NCI-H82 treated with DMSO at 0.1 percent for 48 hours (cell line): ENCODE measurements at regions not wholly inside any gene's neighbourhood (a gene's known extent, or its start where the extent isn't known, plus 50 kb on each side); places are given as distances from the start of the nearest gene placed in this dataset.

Experiments used
- DNase-seq: peaks from one replicate; lab custom pipeline; 2025; ENCODE audit not compliant: unreplicated experiment; lab: John Stamatoyannopoulos, UW

DNA sequence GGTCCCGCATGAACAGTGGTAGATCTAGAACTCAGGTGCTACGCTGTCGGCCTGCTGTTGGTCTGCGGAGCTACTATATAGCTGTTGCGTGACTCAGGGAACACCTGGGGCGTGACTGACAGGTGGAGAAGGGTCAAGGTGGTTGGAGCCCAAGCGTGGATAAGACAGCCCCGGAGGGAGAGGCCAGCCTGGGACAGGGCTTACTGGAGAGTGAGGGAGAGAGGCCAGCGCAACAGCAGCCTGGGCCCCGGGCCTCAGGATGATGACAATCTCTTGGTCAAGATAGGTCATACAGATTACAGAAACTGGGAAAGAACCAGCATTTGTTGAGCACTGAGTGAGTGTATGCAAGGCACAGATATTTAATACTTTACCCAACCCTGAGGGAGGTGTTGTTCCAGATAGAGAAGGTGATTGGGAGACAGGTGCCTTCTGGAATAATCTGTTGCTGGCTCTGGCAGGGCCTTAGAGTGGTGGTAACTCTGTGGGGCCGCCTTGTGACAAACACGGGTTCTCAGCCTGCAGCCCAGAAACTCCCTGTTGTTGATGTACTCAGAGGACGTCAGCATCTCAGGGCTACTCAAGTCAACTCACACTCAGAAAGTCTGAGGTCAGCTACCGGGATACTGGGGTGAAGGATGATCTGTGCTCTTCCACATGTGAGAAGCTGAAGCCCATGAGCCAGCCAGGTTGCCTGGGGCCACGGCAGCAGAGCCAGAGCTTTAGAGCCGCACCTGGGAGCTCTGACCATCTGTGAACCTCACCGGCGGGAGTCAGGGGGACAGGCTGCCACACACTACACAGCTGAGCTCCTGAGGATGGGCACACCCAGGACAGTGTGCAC is 265.4 kb upstream of the HES1 start:
- no peak for DNase-seq

DNA sequence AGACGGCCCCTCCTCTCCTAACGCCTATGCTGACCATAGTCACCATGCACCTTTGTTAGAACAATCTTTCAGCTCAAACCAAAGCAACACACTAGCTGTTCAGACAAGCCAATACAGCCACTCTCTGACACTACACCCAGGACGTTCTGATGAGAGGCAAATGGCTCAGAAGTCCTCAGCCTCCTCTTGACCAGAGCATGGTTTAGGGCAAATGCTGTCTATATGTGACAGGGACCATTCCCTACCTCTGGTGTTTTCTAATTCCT is 264.8 kb upstream of the HES1 start:
- DNase-seq, result no peak

DNA sequence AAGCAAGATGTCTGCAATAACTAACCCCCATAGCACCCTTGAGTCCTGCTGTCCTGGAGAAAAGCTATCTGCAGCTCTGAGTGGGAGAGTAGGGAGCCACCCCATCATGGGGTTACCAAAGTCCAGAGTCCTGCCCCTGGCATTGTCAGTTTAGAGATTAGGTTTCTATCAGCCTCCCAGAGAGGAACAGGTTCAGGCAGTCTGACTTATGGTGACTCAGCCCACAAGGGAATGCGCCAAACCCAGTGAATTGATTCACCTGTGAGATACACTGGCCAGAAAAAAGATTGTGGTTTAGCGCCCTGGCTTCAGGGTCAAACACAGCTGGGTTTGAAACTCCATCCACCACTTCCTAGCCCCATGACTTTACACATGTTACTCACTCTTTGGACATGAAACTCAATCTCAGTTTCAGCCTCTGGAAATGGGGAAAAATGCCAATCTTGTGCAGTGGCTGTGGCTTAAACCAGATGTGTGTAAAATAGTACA is 263.6 kb upstream of the HES1 start:
- no peak for DNase-seq

- DNase-seq, result no peak
These were observed 262.3 kb upstream of the HES1 start for GRCh38 chr3:193873426-193874201.

- no peak for DNase-seq
These were observed 261.4 kb upstream of the HES1 start for GRCh38 chr3:193874512-193874911.

GRCh38 chr3:193874997-193875593 is 260.9 kb upstream of the HES1 start:
- DNase-seq, result no peak

- no peak for DNase-seq
These were observed 260.2 kb upstream of the HES1 start for GRCh38 chr3:193875601-193876321.

DNA sequence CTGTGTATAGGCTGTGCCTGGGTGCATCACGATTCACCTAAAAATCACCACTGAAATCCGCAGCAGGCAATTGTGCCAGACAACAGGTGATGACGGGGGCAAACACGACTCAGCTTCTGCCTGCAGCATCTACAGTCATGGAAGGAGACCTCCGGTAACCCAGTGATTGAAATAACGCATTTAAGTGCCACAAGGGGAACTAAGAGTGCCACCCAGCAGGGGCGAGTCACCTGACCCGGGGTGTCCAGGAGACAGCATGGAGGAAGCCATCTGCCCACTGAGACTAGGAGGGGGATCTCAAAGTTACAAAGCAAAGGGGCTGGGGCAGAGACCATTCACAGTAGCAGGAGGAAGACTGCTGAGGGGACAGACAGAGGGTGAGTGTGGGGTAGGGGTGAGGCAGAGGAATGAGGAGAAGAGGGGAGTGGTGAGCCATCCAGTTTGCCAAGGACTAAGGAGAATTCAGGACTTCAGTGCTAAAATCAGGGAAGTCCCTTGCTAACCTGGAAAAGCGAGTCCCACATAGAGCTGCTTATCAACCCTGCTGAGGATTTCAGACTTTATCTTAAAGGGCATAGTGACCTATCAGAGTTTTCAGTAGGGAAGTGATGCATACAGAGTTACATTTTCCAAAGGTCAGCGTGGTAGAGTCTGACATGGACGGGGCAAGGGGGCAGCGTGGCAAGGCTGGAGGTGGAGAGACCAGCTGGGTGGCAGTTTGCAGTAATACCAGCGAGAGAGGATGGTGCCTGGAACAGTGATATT is 256.7 kb upstream of the HES1 start:
- no peak for DNase-seq

- no peak for DNase-seq
These were observed 256.1 kb upstream of the HES1 start for GRCh38 chr3:193879864-193880242.

- DNase-seq, result no peak
These were observed 253.9 kb upstream of the HES1 start for GRCh38 chr3:193882091-193882490.

GRCh38 chr3:193883551-193883950 is 252.4 kb upstream of the HES1 start:
- DNase-seq, result no peak

DNA sequence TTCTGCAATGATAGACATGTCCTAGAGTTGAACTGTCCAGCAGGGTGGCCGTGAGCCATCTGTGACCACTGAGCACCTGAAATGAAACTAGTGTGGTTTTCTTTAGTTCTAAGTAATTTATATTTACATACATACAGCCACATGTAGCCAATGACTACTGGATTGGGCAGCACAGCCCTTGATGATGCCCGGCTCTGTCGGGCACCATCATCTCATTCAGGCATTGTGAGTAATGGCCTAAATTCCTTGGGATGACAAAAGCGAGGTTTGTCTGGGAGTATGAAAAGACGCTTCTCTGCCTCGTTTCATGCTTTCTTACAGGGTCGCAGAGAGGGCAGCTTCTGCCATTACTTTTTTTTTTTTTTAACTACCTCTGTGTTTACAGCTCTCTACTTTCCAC is 251.9 kb upstream of the HES1 start:
- DNase-seq, result no peak

GRCh38 chr3:193884652-193885051 is 251.3 kb upstream of the HES1 start:
- no peak for DNase-seq

DNA sequence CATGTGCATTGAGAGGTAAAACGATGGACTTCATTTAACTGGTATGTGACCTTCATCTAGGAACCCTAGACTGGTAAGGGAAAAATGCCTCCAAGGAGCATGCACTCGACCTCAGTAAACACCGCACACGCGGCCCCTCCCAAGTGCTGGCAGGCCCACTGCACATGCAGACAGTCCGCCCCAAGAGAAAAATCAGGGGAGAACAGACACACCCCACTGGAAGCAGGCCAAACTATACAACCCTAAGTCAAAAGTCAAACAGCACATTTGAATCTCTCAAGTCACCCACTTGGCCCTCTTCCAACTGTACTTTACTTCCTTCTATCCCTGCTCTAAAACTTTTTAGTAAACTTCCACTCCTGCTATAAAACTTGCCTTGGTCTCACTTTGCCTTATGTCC is 250.1 kb upstream of the HES1 start:
- DNase-seq, result no peak

- DNase-seq, result no peak
These were observed 245.7 kb upstream of the HES1 start for GRCh38 chr3:193890016-193890897.

DNA sequence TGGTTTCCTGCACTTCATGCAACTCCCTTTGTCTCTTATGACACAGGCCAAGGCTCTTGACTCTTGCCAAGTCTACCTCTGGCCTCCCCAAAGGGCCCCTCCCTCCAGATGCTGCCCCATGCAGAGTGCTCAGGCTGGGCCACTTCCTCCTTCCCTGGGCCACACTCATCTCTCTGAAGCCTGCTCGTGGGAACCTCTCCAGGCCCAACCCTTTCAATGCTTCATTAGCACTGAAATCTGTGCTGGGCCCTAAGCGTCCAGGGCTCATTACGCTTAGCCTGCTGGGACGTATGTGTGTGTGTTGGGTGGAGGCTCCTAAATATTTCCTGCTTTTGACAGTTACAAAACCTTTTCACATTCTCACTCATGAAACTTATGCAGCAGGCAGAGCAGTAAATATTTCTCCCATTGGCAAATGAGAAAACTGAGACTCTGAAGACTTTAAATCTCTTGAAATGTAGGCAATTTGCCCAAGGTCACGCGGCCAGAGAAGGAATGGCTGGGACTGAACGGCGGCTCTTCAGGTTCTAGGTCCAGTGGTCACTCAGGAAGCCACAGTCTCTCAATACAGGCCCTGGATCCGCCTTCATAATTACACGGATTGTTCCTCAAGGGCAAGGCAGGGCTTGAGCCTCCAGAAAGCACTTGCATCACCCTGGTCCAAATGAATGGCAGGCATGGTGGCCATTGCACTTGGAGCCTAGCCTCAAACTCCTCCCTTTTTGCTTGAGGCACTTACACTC is 241.7 kb upstream of the HES1 start:
- DNase-seq, result no peak

DNA sequence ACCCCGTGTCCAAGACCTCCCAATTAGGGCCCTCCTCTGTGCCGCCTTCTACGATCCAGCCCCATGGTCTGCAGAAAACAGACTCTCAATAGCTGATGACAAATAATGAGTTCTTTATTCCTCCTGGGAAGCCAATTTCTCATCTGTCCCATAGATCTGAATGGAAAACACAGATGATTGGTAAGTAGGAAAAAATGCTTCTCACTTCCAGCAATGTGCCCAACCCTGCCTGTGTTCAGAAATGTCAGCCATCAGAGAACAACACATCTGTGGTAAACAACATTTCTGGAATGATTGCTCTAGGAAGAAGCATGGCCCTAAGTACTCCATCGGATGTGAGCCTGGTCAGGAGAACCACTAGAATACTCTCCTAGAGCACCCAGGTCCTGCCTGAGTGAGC is 240.5 kb upstream of the HES1 start:
- DNase-seq, result no peak

DNA sequence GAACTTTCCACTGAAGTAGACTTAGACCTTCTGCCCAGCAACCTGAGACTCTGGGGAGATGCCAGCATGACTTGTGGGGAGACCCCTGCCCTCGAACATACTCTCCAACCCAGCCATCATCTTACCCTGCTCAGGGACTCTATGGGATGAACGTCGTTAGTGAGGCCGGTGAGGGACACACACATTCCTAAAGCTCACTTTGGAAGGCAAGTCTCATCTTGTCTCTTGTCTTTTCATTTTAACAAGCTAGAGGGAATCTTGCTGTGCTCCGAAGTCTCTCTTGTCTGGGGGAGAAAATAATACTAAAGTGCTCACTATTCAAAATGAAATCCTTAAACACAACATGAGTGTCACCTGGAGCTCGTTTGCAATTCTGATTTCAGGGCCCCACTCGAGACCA is 239.5 kb upstream of the HES1 start:
- DNase-seq, result no peak

- no peak for DNase-seq
These were observed 238.7 kb upstream of the HES1 start for GRCh38 chr3:193897288-193897687.
